K562 (cell line): ENCODE measurements at regions not wholly inside any gene's neighbourhood (a gene's known extent, or its start where the extent isn't known, plus 50 kb on each side); places are given as distances from the start of the nearest gene placed in this dataset.

Experiments used
- ATAC-seq: fragments of 200-7000 bp; cut with Tn5 transposase; 3 replicates; pipeline ENCODE4 v1.9.1; 2020; ENCODE audit warnings: moderate library complexity
- BruUV-seq: library from RNA; stranded (reverse); fragments of 400-500 nt; replicated peaks from 2 replicates; lab custom pipeline; 2021; lab: Mats Ljungman, UMichigan
- CTCF ChIA-PET: fragments of 300-600 bp; formaldehyde crosslinking; extraction: SDS; loops from one replicate; lab custom pipeline; 2021; ENCODE audit warnings: low intra/inter-chr PET ratio; lab: Yijun Ruan, JAX
- POLR2A ChIA-PET: fragments of 300-600, 350-650 bp; sonication (Branson Sonifier 250); formaldehyde crosslinking; extraction: SDS; loops from one replicate; lab custom pipeline; 2021; ENCODE audit warnings: antibody characterized with exemption, inconsistent platforms; lab: Yijun Ruan, JAX
- DNase-seq, 4 experiments: peaks; one replicate each; pipeline versions ENCODE4 v3.0.0 to v3.0.0-alpha.2; 2011 to 2018; ENCODE audit warnings: low spot score in 3 of 4, mixed read lengths in 3 of 4; ENCODE audit errors: extremely low read depth in 1 of 4
- FAIRE-seq: peaks from 2 replicates; lab custom pipeline; 2011; peaks lifted over from hg19 to GRCh38; lab: Jason Lieb, UNC
- H2AFZ ChIP-seq: 2 replicates; pipeline ENCODE4 v1.6.0; 2011; ENCODE audit warnings: low read depth, low read length, control low read depth, inconsistent platforms
- H3K27ac ChIP-seq: fragments of 200-600 bp; 3 replicates; pipeline ENCODE4 v1.8.0; 2011; ENCODE audit warnings: low read depth, mild to moderate bottlenecking, control low read depth, inconsistent platforms, low read length, moderate library complexity, mixed read lengths; ENCODE audit errors: extremely low read depth
- H3K27me3 ChIP-seq, 2 experiments: fragments of 300-600 bp in 1 of 2; 2 replicates in 1 of 2; 3 replicates in 1 of 2; pipeline versions ENCODE4 v1.6.0 to v1.8.0; 2011; ENCODE audit warnings: inconsistent platforms in 2 of 2, low read length in 2 of 2, mild to moderate bottlenecking in 1 of 2, mixed read lengths in 1 of 2, moderate library complexity in 1 of 2; ENCODE audit not compliant: control insufficient read depth in 2 of 2, insufficient read depth in 2 of 2
- H3K36me3 ChIP-seq: fragments of 300-600 bp; 3 replicates; pipeline ENCODE4 v1.8.0; 2011; ENCODE audit warnings: mild to moderate bottlenecking, low read length, inconsistent platforms; ENCODE audit not compliant: control insufficient read depth, insufficient read depth
- H3K4me1 ChIP-seq, 2 experiments: fragments of 200-600 bp in 1 of 2; replicated peaks in 1 of 2; 2 replicates in 1 of 2; 3 replicates in 1 of 2; pipeline versions ENCODE4 v1.5.1 to v1.8.0; 2011; ENCODE audit warnings: inconsistent platforms in 2 of 2, low read length in 2 of 2, mild to moderate bottlenecking in 1 of 2, mixed read lengths in 1 of 2, moderate library complexity in 1 of 2; ENCODE audit not compliant: control insufficient read depth in 2 of 2, insufficient read depth in 2 of 2
- H3K4me2 ChIP-seq: 2 replicates; pipeline ENCODE4 v1.6.1; 2011; ENCODE audit warnings: low read length, control low read depth, inconsistent platforms, mixed read lengths; ENCODE audit not compliant: insufficient read depth
- H3K4me3 ChIP-seq: fragments of 200-600 bp; sonication (generic), shearing (Covaris generic); 2 replicates; pipeline ENCODE4 v1.5.1; 2016; ENCODE audit warnings: control low read depth, inconsistent platforms
- H3K79me2 ChIP-seq: fragments of 200-600 bp; 3 replicates; pipeline ENCODE4 v1.8.0; 2011; ENCODE audit warnings: low read length, inconsistent platforms; ENCODE audit not compliant: control insufficient read depth, insufficient read depth
- H3K9ac ChIP-seq, 2 experiments: 2 replicates each; pipeline versions ENCODE4 v1.6.0 to v1.6.1; 2011; ENCODE audit warnings: low read depth in 2 of 2, low read length in 2 of 2, control low read depth in 1 of 2, inconsistent platforms in 1 of 2, mild to moderate bottlenecking in 1 of 2, mixed read lengths in 1 of 2; ENCODE audit not compliant: insufficient read depth in 1 of 2
- H3K9me1 ChIP-seq: one replicate; pipeline ENCODE4 v1.6.0; 2011; ENCODE audit warnings: inconsistent platforms, mild to moderate bottlenecking, low read length, moderate library complexity; ENCODE audit not compliant: control insufficient read depth, insufficient read depth
- H3K9me3 ChIP-seq: replicated peaks from 2 replicates; pipeline ENCODE4 v1.5.1; 2011; ENCODE audit warnings: low read depth, low read length, inconsistent platforms; ENCODE audit not compliant: control insufficient read depth, insufficient read depth
- H4K20me1 ChIP-seq: replicated peaks from 2 replicates; pipeline ENCODE4 v1.6.1; 2011; ENCODE audit warnings: low read length, inconsistent platforms, mixed read lengths; ENCODE audit not compliant: control insufficient read depth, insufficient read depth
- ARHGAP35 ChIP-seq: fragments of 450-650 bp; IDR thresholded peaks from 2 replicates; pipeline ENCODE4 v1.6.1; 2018; ENCODE audit not compliant: partially characterized antibody
- CCNT2 ChIP-seq: IDR thresholded peaks from 2 replicates; pipeline ENCODE4 v1.6.1; 2011; ENCODE audit warnings: borderline replicate concordance, low read depth, mild to moderate bottlenecking, moderate library complexity, mixed read lengths, low read length; ENCODE audit not compliant: insufficient read length; ENCODE audit errors: extremely low read depth
- CHD1 ChIP-seq: fragments of 200-600 bp; sonication (generic); IDR thresholded peaks from one replicate; pipeline ENCODE4 v1.6.1; 2012; ENCODE audit warnings: mild to moderate bottlenecking, moderate library complexity, low read length, inconsistent platforms
- HNRNPUL1 ChIP-seq: fragments of 200-400 bp; formaldehyde crosslinking; IDR thresholded peaks from 2 replicates; pipeline ENCODE4 v1.6.1; 2017; ENCODE audit warnings: low read length
- MAZ ChIP-seq, 2 experiments: fragments of 450-650 bp in 1 of 2; sonication (generic) in 1 of 2; formaldehyde crosslinking; IDR thresholded peaks in 1 of 2; conservative IDR thresholded peaks in 1 of 2; 2 replicates each; pipeline versions ENCODE4 v1.4.0 to v1.5.0; 2020; ENCODE audit warnings: mild to moderate bottlenecking in 1 of 2, missing genetic modification reagents in 1 of 2
- MXI1 ChIP-seq: IDR thresholded peaks from 2 replicates; pipeline ENCODE4 v1.6.1; 2011; ENCODE audit warnings: low read depth, mild to moderate bottlenecking, improper control_type of control experiment, low read length
- NCOA1 ChIP-seq: fragments of 450-650 bp; IDR thresholded peaks from 2 replicates; pipeline ENCODE4 v1.6.1; 2016; ENCODE audit warnings: low read depth
- PPARD ChIP-seq: fragments of 250-450 bp; sonication (Bioruptor Pico); IDR thresholded peaks from 2 replicates; pipeline ENCODE4 v1.8.0; 2022; ENCODE audit warnings: inconsistent platforms, mild to moderate bottlenecking, moderate library complexity
- PTRF ChIP-seq: fragments of 450-650 bp; IDR thresholded peaks from 2 replicates; pipeline ENCODE4 v1.6.1; 2016; ENCODE audit warnings: mild to moderate bottlenecking, missing genetic modification characterization, missing compliant biosample characterization
- SMC3 ChIP-seq: conservative IDR thresholded peaks from 2 replicates; pipeline ENCODE4 v1.6.1; 2011; ENCODE audit warnings: low read depth, low read length, improper control_type of control experiment; ENCODE audit not compliant: insufficient read depth
- TFAM ChIP-seq: fragments of 250-450 bp; sonication (Bioruptor Pico); conservative IDR thresholded peaks from 2 replicates; pipeline ENCODE4 v1.5.0; 2021; ENCODE audit warnings: mild to moderate bottlenecking, moderate library complexity
- ZBTB1 ChIP-seq: sonication (generic); formaldehyde crosslinking; IDR thresholded peaks from 2 replicates; pipeline ENCODE4 v1.8.1; 2023; ENCODE audit warnings: missing genetic modification reagents, low read depth, mild to moderate bottlenecking, borderline replicate concordance
- ZBTB34 ChIP-seq: fragments of 250-450 bp; sonication (Bioruptor Pico); IDR thresholded peaks from 2 replicates; pipeline ENCODE4 v1.8.0; 2021; ENCODE audit warnings: mild to moderate bottlenecking, moderate library complexity
- ZC3H4 ChIP-seq: sonication (generic); formaldehyde crosslinking; IDR thresholded peaks from 2 replicates; pipeline ENCODE4 v1.9.0; 2021; ENCODE audit warnings: missing genetic modification reagents, borderline replicate concordance
- ZNF146 ChIP-seq: IDR thresholded peaks from one replicate; pipeline ENCODE4 v1.6.1; 2018; ENCODE audit warnings: missing compliant biosample characterization; ENCODE audit not compliant: unreplicated experiment
- ZNF232 ChIP-seq: sonication (generic); formaldehyde crosslinking; IDR thresholded peaks from 2 replicates; pipeline ENCODE4 v1.8.0; 2022; ENCODE audit warnings: mild to moderate bottlenecking, missing genetic modification reagents
- ZNF280A ChIP-seq: fragments of 450-650 bp; IDR thresholded peaks from 2 replicates; pipeline ENCODE4 v1.6.1; 2018; ENCODE audit warnings: mild to moderate bottlenecking, low read depth; ENCODE audit not compliant: partially characterized antibody
- ZNF561 ChIP-seq: fragments of 450-650 bp; formaldehyde crosslinking; conservative IDR thresholded peaks from 2 replicates; pipeline ENCODE4 v1.4.0; 2020; ENCODE audit warnings: mild to moderate bottlenecking, moderate library complexity
- WGBS: fragments of 100-300 bp; shearing (Covaris generic); methylation state at CpG from one replicate; pipeline ENCODE4 v1.1.6; 2016; ENCODE audit warnings: low coverage, mixed read lengths; ENCODE audit not compliant: insufficient coverage; ENCODE audit errors: missing lambda C conversion rate; 5-methylcytosine and 5-hydroxymethylcytosine counted together
- in situ Hi-C: fragments of 300-500 bp; cut with MboI; formaldehyde crosslinking; loops from 4 replicates; pipeline ENCODE4 v1.15.0; 2018; ENCODE audit warnings: inconsistent platforms, mixed read lengths
- intact Hi-C: fragments of 100-400 bp; cut with micrococcal nuclease; formaldehyde crosslinking; loops from 2 replicates; pipeline ENCODE4 v1.14.2; 2022

GRCh38 chr4:31015123-31015522, 295.0 kb downstream of the PCDH7 start:
- H4K20me1 ChIP-seq: no peaks in the 10 kb centered on the region
- H3K4me2 ChIP-seq: no peak overlapping the region
- ChIA-PET CTCF (interaction anchor here (0.6 kb wide), 1 partner anchor 17 kb away, joined by 3 read pairs; no protein-coding TSS in a partner anchor), POLR2A (no interaction called here)
- H3K27me3 ChIP-seq: no peaks in the 10 kb centered on the region
- intact Hi-C loops: no loop called here
- H3K36me3 ChIP-seq: no peaks in the 10 kb centered on the region
- no peaks in the 10 kb centered on the region for H3K9me3 ChIP-seq
- H3K4me3 ChIP-seq: no peak overlapping the region
- no peak for TF ChIP-seq ZC3H4
- TF ChIP-seq ZNF280A: no peak
- TF ChIP-seq ZBTB34 (CRISPR knock-in tag): no peak
- no peak for TF ChIP-seq ZNF561 (CRISPR knock-in tag)
- TF ChIP-seq MAZ (CRISPR knock-in tag; conservative IDR thresholded peaks at IDR 0.05 in 1 of 2, IDR thresholded peaks at IDR 0.05 in 1 of 2): no peak
- TF ChIP-seq SMC3: no peak
- no peak for TF ChIP-seq TFAM
- TF ChIP-seq HNRNPUL1: no peak
- TF ChIP-seq ARHGAP35: no peak
- TF ChIP-seq MXI1: no peak
- TF ChIP-seq ZNF232 (CRISPR knock-in tag): no peak
- TF ChIP-seq ZNF146 (CRISPR knock-in tag): no peak
- TF ChIP-seq PPARD: no peak
- TF ChIP-seq PTRF (tag): no peak
- TF ChIP-seq CHD1: no peak
- TF ChIP-seq ZBTB1 (CRISPR knock-in tag): no peak
- TF ChIP-seq NCOA1: no peak
- TF ChIP-seq CCNT2: no peak
- no peaks in the 10 kb centered on the region for H3K9me1 ChIP-seq
- 9% methylated on average over 3 of the region's 3 CpGs for WGBS
- no peak overlapping the region for H2AFZ ChIP-seq
- ATAC-seq: no peak
- no peaks in the 10 kb centered on the region for H3K4me1 ChIP-seq
- FAIRE-seq: no peak
- H3K79me2 ChIP-seq: no peaks in the 10 kb centered on the region
- no peak overlapping the region for H3K27ac ChIP-seq
- H3K9ac ChIP-seq: no peak overlapping the region
- in situ Hi-C loops: no loop called here
- DNase-seq: no peak
- BruUV-seq: no TSS peak
